ENCODE measurements at regions not wholly inside any gene's neighbourhood (a gene's known extent, or its start where the extent isn't known, plus 50 kb on each side); places are given as distances from the start of the nearest gene placed in this dataset.

DNA sequence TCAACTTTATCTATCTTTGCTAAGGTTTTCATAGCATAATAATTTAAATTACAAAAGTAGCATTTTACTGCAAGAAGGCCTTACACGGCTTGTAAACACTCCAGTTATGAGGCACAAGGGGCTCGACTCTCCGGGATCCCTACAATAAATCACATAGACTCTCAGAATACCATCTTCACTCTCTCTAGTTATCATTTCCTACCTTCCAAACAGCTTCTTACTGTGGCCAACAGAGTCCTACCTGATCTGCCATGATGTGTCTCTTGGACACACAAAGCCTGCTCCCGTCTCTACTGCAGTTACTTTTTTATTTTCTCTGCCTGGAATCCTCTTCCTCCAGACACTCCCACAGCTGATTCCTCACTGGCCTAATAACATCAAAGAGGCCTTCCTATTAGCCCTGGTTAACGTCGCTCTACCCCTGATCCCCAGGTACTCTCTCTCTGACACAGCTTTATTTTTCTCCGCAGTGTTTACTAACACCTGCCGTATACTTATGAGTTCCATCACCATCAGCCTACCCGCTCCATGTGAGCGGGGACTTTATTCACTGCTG, 559.6 kb upstream of the DIPK2B start (continued):
- no peak for TF ChIP-seq ZBTB21 (tag by site-specific recombination; IDR thresholded peaks at IDR 0.05)
- TF ChIP-seq, protein P1, sequence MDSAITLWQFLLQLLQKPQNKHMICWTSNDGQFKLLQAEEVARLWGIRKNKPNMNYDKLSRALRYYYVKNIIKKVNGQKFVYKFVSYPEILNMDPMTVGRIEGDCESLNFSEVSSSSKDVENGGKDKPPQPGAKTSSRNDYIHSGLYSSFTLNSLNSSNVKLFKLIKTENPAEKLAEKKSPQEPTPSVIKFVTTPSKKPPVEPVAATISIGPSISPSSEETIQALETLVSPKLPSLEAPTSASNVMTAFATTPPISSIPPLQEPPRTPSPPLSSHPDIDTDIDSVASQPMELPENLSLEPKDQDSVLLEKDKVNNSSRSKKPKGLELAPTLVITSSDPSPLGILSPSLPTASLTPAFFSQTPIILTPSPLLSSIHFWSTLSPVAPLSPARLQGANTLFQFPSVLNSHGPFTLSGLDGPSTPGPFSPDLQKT (IDR thresholded peaks at IDR 0.05; ENCODE audit: borderline replicate concordance, low read depth, low read length), result no peak

DNA sequence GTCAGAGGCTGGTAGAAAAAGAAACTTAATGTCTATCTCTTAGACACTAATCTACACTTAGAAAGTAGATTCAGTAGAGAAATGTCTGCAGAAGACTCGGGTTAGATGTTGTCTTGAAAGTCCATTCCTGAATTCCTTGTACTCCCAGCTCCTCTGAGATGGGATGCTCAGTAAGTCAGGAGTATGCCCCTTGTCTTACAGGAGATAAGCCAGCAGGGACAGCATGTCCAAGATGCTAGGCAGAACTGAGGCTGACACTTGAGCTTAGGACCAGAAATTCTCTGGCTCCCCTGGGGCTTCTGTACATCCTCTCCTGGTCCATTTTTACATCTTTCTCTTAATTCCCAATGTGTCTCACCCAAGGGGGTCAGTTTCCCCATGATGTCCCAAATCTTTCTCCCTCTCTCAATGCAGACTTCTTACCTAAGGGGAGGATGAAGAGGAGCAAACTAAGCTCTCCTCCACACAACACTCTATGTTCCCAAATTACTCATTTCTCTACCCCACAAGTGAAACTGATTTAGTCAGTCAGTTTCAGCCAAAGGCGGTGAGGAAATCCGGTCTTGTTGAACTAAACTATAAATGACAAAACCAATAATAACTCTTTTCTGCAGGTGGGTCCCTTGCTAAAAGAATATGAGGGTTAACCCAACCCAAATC, 558.2 kb upstream of the DIPK2B start:
- Histone ChIP-seq H3K36me3 (ENCODE audit: control insufficient read depth in 2 of 2, insufficient read depth in 1 of 2, low read length in 2 of 2) (peaks cover 0 to 80% of the 10 kb centered on the region in 2 experiments; a peak in 1 of 3 replicates), H3K9me3 (ENCODE audit: control insufficient read depth, insufficient read depth, low read depth, low read length) (no peaks in the 10 kb centered on the region), H3K4me1 (ENCODE audit: control insufficient read depth, insufficient read depth, low read length) (0 out of 2 replicates have a peak, but pooled peaks cover 4% of the 10 kb centered on the region), H3K27ac (ENCODE audit: extremely low read depth, low read depth, low read length) (no peak overlapping the region), H3K4me3 (ENCODE audit: low read depth, low read length) (no peak overlapping the region)
- CTCF ChIA-PET, result no interaction called here
- POLR2A ChIA-PET, result no interaction called here
- TF ChIP-seq EGR2 (tag by site-specific recombination; IDR thresholded peaks at IDR 0.05; ENCODE audit: low read depth), result no peak
- no peak for TF ChIP-seq ZNF114 (tag by site-specific recombination; IDR thresholded peaks at IDR 0.05)
- TF ChIP-seq, protein P2, sequence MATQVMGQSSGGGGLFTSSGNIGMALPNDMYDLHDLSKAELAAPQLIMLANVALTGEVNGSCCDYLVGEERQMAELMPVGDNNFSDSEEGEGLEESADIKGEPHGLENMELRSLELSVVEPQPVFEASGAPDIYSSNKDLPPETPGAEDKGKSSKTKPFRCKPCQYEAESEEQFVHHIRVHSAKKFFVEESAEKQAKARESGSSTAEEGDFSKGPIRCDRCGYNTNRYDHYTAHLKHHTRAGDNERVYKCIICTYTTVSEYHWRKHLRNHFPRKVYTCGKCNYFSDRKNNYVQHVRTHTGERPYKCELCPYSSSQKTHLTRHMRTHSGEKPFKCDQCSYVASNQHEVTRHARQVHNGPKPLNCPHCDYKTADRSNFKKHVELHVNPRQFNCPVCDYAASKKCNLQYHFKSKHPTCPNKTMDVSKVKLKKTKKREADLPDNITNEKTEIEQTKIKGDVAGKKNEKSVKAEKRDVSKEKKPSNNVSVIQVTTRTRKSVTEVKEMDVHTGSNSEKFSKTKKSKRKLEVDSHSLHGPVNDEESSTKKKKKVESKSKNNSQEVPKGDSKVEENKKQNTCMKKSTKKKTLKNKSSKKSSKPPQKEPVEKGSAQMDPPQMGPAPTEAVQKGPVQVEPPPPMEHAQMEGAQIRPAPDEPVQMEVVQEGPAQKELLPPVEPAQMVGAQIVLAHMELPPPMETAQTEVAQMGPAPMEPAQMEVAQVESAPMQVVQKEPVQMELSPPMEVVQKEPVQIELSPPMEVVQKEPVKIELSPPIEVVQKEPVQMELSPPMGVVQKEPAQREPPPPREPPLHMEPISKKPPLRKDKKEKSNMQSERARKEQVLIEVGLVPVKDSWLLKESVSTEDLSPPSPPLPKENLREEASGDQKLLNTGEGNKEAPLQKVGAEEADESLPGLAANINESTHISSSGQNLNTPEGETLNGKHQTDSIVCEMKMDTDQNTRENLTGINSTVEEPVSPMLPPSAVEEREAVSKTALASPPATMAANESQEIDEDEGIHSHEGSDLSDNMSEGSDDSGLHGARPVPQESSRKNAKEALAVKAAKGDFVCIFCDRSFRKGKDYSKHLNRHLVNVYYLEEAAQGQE (tag by site-specific recombination; IDR thresholded peaks at IDR 0.05), result no peak
- TF ChIP-seq KLF1 (tag by site-specific recombination; IDR thresholded peaks at IDR 0.05), result no peak
- no peak for TF ChIP-seq ZNF621 (tag by site-specific recombination; IDR thresholded peaks at IDR 0.05)
- TF ChIP-seq ZNF76 (tag by site-specific recombination; IDR thresholded peaks at IDR 0.05; ENCODE audit: borderline replicate concordance, low read depth), result no peak
- TF ChIP-seq, protein P3, sequence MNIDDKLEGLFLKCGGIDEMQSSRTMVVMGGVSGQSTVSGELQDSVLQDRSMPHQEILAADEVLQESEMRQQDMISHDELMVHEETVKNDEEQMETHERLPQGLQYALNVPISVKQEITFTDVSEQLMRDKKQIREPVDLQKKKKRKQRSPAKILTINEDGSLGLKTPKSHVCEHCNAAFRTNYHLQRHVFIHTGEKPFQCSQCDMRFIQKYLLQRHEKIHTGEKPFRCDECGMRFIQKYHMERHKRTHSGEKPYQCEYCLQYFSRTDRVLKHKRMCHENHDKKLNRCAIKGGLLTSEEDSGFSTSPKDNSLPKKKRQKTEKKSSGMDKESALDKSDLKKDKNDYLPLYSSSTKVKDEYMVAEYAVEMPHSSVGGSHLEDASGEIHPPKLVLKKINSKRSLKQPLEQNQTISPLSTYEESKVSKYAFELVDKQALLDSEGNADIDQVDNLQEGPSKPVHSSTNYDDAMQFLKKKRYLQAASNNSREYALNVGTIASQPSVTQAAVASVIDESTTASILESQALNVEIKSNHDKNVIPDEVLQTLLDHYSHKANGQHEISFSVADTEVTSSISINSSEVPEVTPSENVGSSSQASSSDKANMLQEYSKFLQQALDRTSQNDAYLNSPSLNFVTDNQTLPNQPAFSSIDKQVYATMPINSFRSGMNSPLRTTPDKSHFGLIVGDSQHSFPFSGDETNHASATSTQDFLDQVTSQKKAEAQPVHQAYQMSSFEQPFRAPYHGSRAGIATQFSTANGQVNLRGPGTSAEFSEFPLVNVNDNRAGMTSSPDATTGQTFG (tag by site-specific recombination; IDR thresholded peaks at IDR 0.05; ENCODE audit: borderline replicate concordance), result no peak
- TF ChIP-seq, protein P4, sequence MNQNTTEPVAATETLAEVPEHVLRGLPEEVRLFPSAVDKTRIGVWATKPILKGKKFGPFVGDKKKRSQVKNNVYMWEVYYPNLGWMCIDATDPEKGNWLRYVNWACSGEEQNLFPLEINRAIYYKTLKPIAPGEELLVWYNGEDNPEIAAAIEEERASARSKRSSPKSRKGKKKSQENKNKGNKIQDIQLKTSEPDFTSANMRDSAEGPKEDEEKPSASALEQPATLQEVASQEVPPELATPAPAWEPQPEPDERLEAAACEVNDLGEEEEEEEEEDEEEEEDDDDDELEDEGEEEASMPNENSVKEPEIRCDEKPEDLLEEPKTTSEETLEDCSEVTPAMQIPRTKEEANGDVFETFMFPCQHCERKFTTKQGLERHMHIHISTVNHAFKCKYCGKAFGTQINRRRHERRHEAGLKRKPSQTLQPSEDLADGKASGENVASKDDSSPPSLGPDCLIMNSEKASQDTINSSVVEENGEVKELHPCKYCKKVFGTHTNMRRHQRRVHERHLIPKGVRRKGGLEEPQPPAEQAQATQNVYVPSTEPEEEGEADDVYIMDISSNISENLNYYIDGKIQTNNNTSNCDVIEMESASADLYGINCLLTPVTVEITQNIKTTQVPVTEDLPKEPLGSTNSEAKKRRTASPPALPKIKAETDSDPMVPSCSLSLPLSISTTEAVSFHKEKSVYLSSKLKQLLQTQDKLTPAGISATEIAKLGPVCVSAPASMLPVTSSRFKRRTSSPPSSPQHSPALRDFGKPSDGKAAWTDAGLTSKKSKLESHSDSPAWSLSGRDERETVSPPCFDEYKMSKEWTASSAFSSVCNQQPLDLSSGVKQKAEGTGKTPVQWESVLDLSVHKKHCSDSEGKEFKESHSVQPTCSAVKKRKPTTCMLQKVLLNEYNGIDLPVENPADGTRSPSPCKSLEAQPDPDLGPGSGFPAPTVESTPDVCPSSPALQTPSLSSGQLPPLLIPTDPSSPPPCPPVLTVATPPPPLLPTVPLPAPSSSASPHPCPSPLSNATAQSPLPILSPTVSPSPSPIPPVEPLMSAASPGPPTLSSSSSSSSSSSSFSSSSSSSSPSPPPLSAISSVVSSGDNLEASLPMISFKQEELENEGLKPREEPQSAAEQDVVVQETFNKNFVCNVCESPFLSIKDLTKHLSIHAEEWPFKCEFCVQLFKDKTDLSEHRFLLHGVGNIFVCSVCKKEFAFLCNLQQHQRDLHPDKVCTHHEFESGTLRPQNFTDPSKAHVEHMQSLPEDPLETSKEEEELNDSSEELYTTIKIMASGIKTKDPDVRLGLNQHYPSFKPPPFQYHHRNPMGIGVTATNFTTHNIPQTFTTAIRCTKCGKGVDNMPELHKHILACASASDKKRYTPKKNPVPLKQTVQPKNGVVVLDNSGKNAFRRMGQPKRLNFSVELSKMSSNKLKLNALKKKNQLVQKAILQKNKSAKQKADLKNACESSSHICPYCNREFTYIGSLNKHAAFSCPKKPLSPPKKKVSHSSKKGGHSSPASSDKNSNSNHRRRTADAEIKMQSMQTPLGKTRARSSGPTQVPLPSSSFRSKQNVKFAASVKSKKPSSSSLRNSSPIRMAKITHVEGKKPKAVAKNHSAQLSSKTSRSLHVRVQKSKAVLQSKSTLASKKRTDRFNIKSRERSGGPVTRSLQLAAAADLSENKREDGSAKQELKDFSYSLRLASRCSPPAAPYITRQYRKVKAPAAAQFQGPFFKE (tag by site-specific recombination; IDR thresholded peaks at IDR 0.05; ENCODE audit: borderline replicate concordance), result no peak
- no peak for TF ChIP-seq MYNN (tag by site-specific recombination; IDR thresholded peaks at IDR 0.05; ENCODE audit: borderline replicate concordance)
- TF ChIP-seq, protein P5, sequence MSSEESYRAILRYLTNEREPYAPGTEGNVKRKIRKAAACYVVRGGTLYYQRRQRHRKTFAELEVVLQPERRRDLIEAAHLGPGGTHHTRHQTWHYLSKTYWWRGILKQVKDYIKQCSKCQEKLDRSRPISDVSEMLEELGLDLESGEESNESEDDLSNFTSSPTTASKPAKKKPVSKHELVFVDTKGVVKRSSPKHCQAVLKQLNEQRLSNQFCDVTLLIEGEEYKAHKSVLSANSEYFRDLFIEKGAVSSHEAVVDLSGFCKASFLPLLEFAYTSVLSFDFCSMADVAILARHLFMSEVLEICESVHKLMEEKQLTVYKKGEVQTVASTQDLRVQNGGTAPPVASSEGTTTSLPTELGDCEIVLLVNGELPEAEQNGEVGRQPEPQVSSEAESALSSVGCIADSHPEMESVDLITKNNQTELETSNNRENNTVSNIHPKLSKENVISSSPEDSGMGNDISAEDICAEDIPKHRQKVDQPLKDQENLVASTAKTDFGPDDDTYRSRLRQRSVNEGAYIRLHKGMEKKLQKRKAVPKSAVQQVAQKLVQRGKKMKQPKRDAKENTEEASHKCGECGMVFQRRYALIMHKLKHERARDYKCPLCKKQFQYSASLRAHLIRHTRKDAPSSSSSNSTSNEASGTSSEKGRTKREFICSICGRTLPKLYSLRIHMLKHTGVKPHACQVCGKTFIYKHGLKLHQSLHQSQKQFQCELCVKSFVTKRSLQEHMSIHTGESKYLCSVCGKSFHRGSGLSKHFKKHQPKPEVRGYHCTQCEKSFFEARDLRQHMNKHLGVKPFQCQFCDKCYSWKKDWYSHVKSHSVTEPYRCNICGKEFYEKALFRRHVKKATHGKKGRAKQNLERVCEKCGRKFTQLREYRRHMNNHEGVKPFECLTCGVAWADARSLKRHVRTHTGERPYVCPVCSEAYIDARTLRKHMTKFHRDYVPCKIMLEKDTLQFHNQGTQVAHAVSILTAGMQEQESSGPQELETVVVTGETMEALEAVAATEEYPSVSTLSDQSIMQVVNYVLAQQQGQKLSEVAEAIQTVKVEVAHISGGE (tag by site-specific recombination; conservative IDR thresholded peaks at IDR 0.05; ENCODE audit: low read depth), result no peak
- TF ChIP-seq ZNF600 (tag by site-specific recombination; IDR thresholded peaks at IDR 0.05), result no peak
- TF ChIP-seq, protein P6, sequence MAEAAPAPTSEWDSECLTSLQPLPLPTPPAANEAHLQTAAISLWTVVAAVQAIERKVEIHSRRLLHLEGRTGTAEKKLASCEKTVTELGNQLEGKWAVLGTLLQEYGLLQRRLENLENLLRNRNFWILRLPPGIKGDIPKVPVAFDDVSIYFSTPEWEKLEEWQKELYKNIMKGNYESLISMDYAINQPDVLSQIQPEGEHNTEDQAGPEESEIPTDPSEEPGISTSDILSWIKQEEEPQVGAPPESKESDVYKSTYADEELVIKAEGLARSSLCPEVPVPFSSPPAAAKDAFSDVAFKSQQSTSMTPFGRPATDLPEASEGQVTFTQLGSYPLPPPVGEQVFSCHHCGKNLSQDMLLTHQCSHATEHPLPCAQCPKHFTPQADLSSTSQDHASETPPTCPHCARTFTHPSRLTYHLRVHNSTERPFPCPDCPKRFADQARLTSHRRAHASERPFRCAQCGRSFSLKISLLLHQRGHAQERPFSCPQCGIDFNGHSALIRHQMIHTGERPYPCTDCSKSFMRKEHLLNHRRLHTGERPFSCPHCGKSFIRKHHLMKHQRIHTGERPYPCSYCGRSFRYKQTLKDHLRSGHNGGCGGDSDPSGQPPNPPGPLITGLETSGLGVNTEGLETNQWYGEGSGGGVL (tag by site-specific recombination; IDR thresholded peaks at IDR 0.05), result no peak
- TF ChIP-seq SP3 (tag by site-specific recombination; IDR thresholded peaks at IDR 0.05), result no peak
- no peak for TF ChIP-seq ZNF549 (tag by site-specific recombination; IDR thresholded peaks at IDR 0.05)

Measured in HEK293 (cell line).